GM13977 (cell line): ENCODE measurements at regions not wholly inside any gene's neighbourhood (a gene's known extent, or its start where the extent isn't known, plus 50 kb on each side); places are given as distances from the start of the nearest gene placed in this dataset.

Experiments
- DNase-seq: peaks from one replicate; pipeline ENCODE4 v3.0.0; 2012; ENCODE audit warnings: low spot score
- in situ Hi-C: fragments of 300-500 bp; cut with MboI; formaldehyde crosslinking; loops from one replicate; pipeline ENCODE4 v1.12.0; 2022; ENCODE audit warnings: low sequenced_read_pairs, low pct_unique_long_range_greater_than_20kb, mixed read lengths, inconsistent platforms; ENCODE audit not compliant: unreplicated experiment
- TF ChIP-seq, protein P1 (sequence below): IDR thresholded peaks from 2 replicates; pipeline ENCODE4 v1.5.1; 2012; ENCODE audit warnings: mild to moderate bottlenecking, control low read depth; ENCODE audit not compliant: insufficient read depth; ENCODE audit errors: extremely low read depth, missing control alignments

DNA sequence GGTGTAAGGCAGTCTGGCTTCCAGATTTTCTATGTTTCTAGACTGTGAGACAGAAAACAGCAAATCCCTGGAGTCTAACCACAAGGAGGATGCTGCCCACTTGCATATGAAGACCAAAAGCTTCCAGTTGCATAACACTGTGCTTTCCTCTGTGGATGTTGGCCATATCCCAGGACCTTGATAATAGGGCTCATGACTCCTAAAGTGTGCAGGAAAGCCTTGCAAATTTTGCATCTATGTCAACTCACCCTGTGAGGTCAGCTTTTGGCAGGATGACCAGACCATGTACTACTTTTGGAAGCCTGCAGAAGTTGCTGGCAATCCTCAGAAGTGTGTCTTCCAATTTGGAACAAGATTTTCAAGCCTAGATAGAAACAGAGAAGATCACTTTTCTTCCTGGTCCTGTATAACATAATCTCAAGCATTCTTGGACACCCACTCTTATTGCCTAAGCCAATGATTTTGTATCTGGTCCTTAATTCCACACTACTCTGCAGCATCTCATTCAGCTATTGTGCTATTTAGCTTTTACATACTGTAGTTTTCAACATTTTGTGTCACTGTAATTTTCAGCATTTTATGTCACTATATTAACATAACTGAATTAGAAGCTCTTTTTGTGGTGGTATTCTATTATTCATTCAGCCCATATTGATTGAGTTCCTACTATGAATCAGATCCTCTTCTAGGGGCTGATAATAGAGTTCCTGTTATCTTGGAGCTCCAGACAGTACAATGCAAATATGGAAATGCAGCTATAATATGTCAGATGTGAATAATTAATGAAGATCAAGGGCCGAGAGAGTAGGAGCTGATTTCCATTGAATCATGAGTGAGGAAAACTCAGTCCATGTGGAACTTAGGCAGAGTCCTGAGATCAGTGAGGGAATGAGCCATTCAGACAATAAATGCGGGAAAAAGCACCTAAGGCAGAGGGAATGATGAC, 85.3 kb upstream of the RAB27B start:
- in situ Hi-C loops: no loop called here
- no peak for DNase-seq
- TF ChIP-seq, protein P1, sequence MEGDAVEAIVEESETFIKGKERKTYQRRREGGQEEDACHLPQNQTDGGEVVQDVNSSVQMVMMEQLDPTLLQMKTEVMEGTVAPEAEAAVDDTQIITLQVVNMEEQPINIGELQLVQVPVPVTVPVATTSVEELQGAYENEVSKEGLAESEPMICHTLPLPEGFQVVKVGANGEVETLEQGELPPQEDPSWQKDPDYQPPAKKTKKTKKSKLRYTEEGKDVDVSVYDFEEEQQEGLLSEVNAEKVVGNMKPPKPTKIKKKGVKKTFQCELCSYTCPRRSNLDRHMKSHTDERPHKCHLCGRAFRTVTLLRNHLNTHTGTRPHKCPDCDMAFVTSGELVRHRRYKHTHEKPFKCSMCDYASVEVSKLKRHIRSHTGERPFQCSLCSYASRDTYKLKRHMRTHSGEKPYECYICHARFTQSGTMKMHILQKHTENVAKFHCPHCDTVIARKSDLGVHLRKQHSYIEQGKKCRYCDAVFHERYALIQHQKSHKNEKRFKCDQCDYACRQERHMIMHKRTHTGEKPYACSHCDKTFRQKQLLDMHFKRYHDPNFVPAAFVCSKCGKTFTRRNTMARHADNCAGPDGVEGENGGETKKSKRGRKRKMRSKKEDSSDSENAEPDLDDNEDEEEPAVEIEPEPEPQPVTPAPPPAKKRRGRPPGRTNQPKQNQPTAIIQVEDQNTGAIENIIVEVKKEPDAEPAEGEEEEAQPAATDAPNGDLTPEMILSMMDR: no peak

DNA sequence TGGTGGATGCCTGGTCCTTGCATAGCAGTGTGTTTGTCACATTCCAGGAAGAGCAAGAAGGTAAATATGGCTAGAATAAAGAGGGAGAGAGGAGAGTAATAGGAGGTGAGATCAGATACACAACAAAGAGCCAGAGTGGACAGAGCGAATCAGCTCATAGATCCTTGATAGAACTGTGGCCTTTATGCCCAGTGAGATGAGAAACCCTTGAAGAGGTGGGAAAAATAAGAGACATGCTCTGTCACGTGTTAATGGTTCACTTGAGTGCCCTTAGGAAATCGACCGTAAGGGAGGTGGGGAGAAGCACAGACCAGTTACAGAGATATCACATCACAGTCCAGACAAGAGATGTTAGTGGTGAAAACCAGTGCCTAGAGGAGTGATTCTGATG, 84.7 kb upstream of the RAB27B start:
- in situ Hi-C loops: no loop called here
- no peak for DNase-seq
- TF ChIP-seq, protein P1: no peak

DNA sequence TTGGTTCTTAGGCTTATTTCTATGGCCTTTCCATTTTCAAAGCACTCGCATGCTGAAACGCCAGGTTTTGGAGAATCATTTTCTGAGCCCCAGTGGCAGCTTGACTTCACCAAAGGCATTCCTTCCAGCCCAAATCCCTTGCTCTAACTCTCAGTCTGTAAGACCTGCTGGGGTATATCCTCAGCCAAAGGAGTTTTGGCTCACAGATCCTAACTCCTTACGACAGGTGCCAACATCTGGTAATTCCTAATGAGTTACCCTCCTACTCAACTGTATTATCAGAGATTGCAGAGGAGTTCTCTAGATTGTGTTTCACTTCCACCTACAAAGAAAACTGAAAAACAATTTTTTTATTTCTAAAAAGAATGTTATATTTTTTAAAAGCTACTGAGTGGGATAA, 79.0 kb upstream of the RAB27B start:
- in situ Hi-C loops: no loop called here
- DNase-seq: no peak
- TF ChIP-seq, protein P1: no peak

- in situ Hi-C loops: no loop called here
- no peak for DNase-seq
These were observed 77.9 kb upstream of the RAB27B start for GRCh38 chr18:54750350-54750749.

GRCh38 chr18:54752185-54752584, 76.1 kb upstream of the RAB27B start:
- TF ChIP-seq, protein P1: no peak
- in situ Hi-C loops: no loop called here
- no peak for DNase-seq

More at GRCh38 chr18:54750350-54750749, 77.9 kb upstream of the RAB27B start:
- TF ChIP-seq, protein P1: no peak

- in situ Hi-C loops: no loop called here
- TF ChIP-seq, protein P1: no peak
- DNase-seq: no peak
These were observed 72.8 kb upstream of the RAB27B start for GRCh38 chr18:54755456-54755855.

GRCh38 chr18:54762386-54762785, 65.9 kb upstream of the RAB27B start:
- TF ChIP-seq, protein P1: no peak
- in situ Hi-C loops: no loop called here
- no peak for DNase-seq
